ENCODE measurements at regions not wholly inside any gene's neighbourhood (a gene's known extent, or its start where the extent isn't known, plus 50 kb on each side); places are given as distances from the start of the nearest gene placed in this dataset.

DNA sequence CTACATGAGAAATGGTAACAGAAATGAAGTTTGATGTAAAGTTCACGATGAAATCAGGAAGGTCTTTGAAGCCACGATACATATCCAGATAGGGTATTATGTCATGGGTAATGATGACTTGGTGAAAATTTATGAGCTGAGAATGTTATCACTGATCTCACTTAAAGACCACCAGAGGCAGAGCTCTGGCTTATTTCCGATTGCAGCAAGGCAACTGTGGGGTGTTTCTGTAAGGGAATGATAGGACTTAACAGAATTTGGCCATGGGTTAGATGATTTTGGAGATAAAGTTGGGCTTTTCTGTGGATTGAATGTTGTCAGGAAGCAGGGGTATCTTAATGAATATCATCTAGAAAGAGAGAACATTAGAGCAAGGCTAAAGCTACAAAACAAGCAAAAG, 508.4 kb downstream of the HDGFL1 start:
- H3K27ac Mint-ChIP-seq, result no peak overlapping the region
- H3K4me3 Mint-ChIP-seq, result no peak overlapping the region
- ChIA-PET POLR2A (no interaction called here), CTCF (no interaction called here)
- TF ChIP-seq, protein P1, sequence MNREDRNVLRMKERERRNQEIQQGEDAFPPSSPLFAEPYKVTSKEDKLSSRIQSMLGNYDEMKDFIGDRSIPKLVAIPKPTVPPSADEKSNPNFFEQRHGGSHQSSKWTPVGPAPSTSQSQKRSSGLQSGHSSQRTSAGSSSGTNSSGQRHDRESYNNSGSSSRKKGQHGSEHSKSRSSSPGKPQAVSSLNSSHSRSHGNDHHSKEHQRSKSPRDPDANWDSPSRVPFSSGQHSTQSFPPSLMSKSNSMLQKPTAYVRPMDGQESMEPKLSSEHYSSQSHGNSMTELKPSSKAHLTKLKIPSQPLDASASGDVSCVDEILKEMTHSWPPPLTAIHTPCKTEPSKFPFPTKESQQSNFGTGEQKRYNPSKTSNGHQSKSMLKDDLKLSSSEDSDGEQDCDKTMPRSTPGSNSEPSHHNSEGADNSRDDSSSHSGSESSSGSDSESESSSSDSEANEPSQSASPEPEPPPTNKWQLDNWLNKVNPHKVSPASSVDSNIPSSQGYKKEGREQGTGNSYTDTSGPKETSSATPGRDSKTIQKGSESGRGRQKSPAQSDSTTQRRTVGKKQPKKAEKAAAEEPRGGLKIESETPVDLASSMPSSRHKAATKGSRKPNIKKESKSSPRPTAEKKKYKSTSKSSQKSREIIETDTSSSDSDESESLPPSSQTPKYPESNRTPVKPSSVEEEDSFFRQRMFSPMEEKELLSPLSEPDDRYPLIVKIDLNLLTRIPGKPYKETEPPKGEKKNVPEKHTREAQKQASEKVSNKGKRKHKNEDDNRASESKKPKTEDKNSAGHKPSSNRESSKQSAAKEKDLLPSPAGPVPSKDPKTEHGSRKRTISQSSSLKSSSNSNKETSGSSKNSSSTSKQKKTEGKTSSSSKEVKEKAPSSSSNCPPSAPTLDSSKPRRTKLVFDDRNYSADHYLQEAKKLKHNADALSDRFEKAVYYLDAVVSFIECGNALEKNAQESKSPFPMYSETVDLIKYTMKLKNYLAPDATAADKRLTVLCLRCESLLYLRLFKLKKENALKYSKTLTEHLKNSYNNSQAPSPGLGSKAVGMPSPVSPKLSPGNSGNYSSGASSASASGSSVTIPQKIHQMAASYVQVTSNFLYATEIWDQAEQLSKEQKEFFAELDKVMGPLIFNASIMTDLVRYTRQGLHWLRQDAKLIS (CRISPR knock-in tag; IDR thresholded peaks at IDR 0.05; ENCODE audit: borderline replicate concordance), result no peak
- TF ChIP-seq ZNF396 (CRISPR knock-in tag; IDR thresholded peaks at IDR 0.05; ENCODE audit: borderline replicate concordance) (no peak), NR1H2 (CRISPR knock-in tag; IDR thresholded peaks at IDR 0.05) (no peak), NR3C1 (CRISPR knock-in tag; conservative IDR thresholded peaks at IDR 0.05; ENCODE audit: low read depth) (no peak)
- TF ChIP-seq, protein P2, sequence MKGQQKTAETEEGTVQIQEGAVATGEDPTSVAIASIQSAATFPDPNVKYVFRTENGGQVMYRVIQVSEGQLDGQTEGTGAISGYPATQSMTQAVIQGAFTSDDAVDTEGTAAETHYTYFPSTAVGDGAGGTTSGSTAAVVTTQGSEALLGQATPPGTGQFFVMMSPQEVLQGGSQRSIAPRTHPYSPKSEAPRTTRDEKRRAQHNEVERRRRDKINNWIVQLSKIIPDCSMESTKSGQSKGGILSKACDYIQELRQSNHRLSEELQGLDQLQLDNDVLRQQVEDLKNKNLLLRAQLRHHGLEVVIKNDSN (CRISPR knock-in tag; IDR thresholded peaks at IDR 0.05), result no peak
- H3K27me3 Mint-ChIP-seq (ENCODE audit: low read depth), result no peaks in the 10 kb centered on the region
- no peak for DNase-seq (ENCODE audit: low spot score)
- no peaks in the 10 kb centered on the region for H3K4me1 Mint-ChIP-seq
- ATAC-seq, result no peak
- H3K9me3 Mint-ChIP-seq, result peaks cover 25% of the 10 kb centered on the region
- no peaks in the 10 kb centered on the region for H3K36me3 Mint-ChIP-seq

DNA sequence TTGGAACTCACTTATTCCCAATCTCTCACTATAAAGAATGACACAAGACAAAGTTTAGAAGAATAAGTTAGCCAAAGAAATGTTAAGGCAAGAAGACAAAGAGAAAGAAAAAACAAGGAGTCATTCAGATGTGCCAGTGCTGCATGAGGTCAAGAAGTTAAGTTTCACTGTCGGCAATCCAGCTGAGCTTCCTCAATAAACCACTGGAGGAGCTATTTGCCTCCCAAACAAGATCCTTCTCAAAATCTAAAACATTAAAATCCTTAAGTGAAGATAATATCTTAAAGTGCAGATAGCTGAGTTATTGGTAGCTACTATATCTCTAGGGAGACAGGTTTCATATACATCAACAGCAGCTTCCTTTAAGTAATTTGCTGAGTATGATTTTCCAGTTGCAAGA, 512.3 kb downstream of the HDGFL1 start:
- DNase-seq (ENCODE audit: low spot score) (no peak), ATAC-seq (peak; percentile 70)
- H3K36me3 Mint-ChIP-seq, result no peaks in the 10 kb centered on the region
- no peaks in the 10 kb centered on the region for H3K9me3 Mint-ChIP-seq
- TF ChIP-seq JUN (CRISPR knock-in tag; IDR thresholded peaks at IDR 0.05) (no peak), ZNF219 (CRISPR knock-in tag; IDR thresholded peaks at IDR 0.05; ENCODE audit: borderline replicate concordance) (no peak), TCF7 (CRISPR knock-in tag; IDR thresholded peaks at IDR 0.05; ENCODE audit: low read depth) (no peak)
- TF ChIP-seq, protein P3, sequence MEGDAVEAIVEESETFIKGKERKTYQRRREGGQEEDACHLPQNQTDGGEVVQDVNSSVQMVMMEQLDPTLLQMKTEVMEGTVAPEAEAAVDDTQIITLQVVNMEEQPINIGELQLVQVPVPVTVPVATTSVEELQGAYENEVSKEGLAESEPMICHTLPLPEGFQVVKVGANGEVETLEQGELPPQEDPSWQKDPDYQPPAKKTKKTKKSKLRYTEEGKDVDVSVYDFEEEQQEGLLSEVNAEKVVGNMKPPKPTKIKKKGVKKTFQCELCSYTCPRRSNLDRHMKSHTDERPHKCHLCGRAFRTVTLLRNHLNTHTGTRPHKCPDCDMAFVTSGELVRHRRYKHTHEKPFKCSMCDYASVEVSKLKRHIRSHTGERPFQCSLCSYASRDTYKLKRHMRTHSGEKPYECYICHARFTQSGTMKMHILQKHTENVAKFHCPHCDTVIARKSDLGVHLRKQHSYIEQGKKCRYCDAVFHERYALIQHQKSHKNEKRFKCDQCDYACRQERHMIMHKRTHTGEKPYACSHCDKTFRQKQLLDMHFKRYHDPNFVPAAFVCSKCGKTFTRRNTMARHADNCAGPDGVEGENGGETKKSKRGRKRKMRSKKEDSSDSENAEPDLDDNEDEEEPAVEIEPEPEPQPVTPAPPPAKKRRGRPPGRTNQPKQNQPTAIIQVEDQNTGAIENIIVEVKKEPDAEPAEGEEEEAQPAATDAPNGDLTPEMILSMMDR (IDR thresholded peaks at IDR 0.05), result peak; percentile 18; the same call in 1 of the 2 replicates
- POLR2A ChIA-PET, result no interaction called here
- no peak overlapping the region for H3K27ac Mint-ChIP-seq
- CTCF ChIA-PET, result interaction anchor here (0.6 to 1.4 kb wide), 8 partner anchors 10 to 108 kb away, joined by 3 to 5 read pairs (median 3); no protein-coding TSS in a partner anchor
- no peak overlapping the region for H3K4me3 Mint-ChIP-seq
- H3K27me3 Mint-ChIP-seq (ENCODE audit: low read depth), result no peaks in the 10 kb centered on the region
- H3K4me1 Mint-ChIP-seq, result no peaks in the 10 kb centered on the region

DNA sequence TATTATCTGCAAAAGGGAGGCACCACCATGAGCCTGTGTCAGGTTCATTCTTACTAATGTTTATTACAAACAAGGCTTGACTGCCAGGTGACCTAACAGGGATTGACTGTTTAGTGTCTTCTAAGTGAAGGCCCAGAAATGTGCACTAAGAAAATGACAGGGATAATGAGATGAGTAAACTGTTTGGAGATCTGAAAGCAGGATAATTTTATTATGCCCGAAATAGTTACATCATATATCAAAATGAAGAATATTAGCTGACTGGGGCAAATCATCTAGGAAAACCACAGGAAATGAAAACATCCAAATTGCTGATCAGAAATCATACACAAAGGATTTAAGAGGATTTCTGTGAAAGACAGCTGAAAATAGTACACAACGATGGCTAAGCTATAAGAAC, 516.7 kb downstream of the HDGFL1 start:
- no peak overlapping the region for H3K4me3 Mint-ChIP-seq
- ChIA-PET POLR2A (no interaction called here), CTCF (no interaction called here)
- no peak overlapping the region for H3K27ac Mint-ChIP-seq
- no peaks in the 10 kb centered on the region for H3K36me3 Mint-ChIP-seq
- no peaks in the 10 kb centered on the region for H3K4me1 Mint-ChIP-seq
- no peaks in the 10 kb centered on the region for H3K27me3 Mint-ChIP-seq (ENCODE audit: low read depth)
- TF ChIP-seq CREM (CRISPR knock-in tag; IDR thresholded peaks at IDR 0.05) (no peak), RORB (CRISPR knock-in tag; IDR thresholded peaks at IDR 0.05) (no peak), GABPB1 (CRISPR knock-in tag; IDR thresholded peaks at IDR 0.05) (no peak), NR2C2 (CRISPR knock-in tag; IDR thresholded peaks at IDR 0.05) (no peak), TP53 (CRISPR knock-in tag; IDR thresholded peaks at IDR 0.05) (no peak), SMAD3 (CRISPR knock-in tag; IDR thresholded peaks at IDR 0.05; ENCODE audit: borderline replicate concordance) (no peak), ZNF671 (CRISPR knock-in tag; IDR thresholded peaks at IDR 0.05) (no peak), ZNF416 (CRISPR knock-in tag; IDR thresholded peaks at IDR 0.05) (no peak), OVOL2 (CRISPR knock-in tag; IDR thresholded peaks at IDR 0.05; ENCODE audit: borderline replicate concordance) (no peak), ZBTB21 (CRISPR knock-in tag; IDR thresholded peaks at IDR 0.05; ENCODE audit: borderline replicate concordance) (no peak)
- TF ChIP-seq, protein P4, sequence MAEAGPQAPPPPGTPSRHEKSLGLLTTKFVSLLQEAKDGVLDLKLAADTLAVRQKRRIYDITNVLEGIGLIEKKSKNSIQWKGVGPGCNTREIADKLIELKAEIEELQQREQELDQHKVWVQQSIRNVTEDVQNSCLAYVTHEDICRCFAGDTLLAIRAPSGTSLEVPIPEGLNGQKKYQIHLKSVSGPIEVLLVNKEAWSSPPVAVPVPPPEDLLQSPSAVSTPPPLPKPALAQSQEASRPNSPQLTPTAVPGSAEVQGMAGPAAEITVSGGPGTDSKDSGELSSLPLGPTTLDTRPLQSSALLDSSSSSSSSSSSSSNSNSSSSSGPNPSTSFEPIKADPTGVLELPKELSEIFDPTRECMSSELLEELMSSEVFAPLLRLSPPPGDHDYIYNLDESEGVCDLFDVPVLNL (CRISPR knock-in tag; IDR thresholded peaks at IDR 0.05; ENCODE audit: borderline replicate concordance, low read depth), result no peak
- TF ChIP-seq, protein P5, sequence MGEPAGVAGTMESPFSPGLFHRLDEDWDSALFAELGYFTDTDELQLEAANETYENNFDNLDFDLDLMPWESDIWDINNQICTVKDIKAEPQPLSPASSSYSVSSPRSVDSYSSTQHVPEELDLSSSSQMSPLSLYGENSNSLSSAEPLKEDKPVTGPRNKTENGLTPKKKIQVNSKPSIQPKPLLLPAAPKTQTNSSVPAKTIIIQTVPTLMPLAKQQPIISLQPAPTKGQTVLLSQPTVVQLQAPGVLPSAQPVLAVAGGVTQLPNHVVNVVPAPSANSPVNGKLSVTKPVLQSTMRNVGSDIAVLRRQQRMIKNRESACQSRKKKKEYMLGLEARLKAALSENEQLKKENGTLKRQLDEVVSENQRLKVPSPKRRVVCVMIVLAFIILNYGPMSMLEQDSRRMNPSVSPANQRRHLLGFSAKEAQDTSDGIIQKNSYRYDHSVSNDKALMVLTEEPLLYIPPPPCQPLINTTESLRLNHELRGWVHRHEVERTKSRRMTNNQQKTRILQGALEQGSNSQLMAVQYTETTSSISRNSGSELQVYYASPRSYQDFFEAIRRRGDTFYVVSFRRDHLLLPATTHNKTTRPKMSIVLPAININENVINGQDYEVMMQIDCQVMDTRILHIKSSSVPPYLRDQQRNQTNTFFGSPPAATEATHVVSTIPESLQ (CRISPR knock-in tag; IDR thresholded peaks at IDR 0.05), result no peak
- TF ChIP-seq, protein P6, sequence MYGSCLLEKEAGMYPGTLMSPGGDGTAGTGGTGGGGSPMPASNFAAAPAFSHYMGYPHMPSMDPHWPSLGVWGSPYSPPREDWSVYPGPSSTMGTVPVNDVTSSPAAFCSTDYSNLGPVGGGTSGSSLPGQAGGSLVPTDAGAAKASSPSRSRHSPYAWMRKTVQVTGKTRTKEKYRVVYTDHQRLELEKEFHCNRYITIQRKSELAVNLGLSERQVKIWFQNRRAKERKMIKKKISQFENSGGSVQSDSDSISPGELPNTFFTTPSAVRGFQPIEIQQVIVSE (CRISPR knock-in tag; IDR thresholded peaks at IDR 0.05; ENCODE audit: borderline replicate concordance), result no peak
- TF ChIP-seq, protein P7, sequence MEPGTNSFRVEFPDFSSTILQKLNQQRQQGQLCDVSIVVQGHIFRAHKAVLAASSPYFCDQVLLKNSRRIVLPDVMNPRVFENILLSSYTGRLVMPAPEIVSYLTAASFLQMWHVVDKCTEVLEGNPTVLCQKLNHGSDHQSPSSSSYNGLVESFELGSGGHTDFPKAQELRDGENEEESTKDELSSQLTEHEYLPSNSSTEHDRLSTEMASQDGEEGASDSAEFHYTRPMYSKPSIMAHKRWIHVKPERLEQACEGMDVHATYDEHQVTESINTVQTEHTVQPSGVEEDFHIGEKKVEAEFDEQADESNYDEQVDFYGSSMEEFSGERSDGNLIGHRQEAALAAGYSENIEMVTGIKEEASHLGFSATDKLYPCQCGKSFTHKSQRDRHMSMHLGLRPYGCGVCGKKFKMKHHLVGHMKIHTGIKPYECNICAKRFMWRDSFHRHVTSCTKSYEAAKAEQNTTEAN (CRISPR knock-in tag; IDR thresholded peaks at IDR 0.05), result no peak
- ATAC-seq (no peak), DNase-seq (ENCODE audit: low spot score) (no peak)
- no peaks in the 10 kb centered on the region for H3K9me3 Mint-ChIP-seq
